Astrocyte (in vitro differentiated cells and primary cell): ENCODE measurements at regions not wholly inside any gene's neighbourhood (a gene's known extent, or its start where the extent isn't known, plus 50 kb on each side); places are given as distances from the start of the nearest gene placed in this dataset.

ENCODE experiments used
- CTCF ChIP-seq: IDR thresholded peaks from 2 replicates; pipeline ENCODE4 v1.5.1; 2011; ENCODE audit warnings: low read depth, mild to moderate bottlenecking, inconsistent platforms, low read length, moderate library complexity; ENCODE audit not compliant: insufficient read depth
- EZH2 ChIP-seq: IDR thresholded peaks from 2 replicates; pipeline ENCODE4 v1.6.1; 2012; ENCODE audit warnings: mild to moderate bottlenecking, low read length, inconsistent platforms; ENCODE audit not compliant: insufficient read depth

- TF ChIP-seq CTCF: no peak
- TF ChIP-seq EZH2: no peak
Measured at GRCh38 chr5:56632199-56632598, 183.2 kb upstream of the MAP3K1 start.
